ENCODE measurements at regions not wholly inside any gene's neighbourhood (a gene's known extent, or its start where the extent isn't known, plus 50 kb on each side); places are given as distances from the start of the nearest gene placed in this dataset.

DNA sequence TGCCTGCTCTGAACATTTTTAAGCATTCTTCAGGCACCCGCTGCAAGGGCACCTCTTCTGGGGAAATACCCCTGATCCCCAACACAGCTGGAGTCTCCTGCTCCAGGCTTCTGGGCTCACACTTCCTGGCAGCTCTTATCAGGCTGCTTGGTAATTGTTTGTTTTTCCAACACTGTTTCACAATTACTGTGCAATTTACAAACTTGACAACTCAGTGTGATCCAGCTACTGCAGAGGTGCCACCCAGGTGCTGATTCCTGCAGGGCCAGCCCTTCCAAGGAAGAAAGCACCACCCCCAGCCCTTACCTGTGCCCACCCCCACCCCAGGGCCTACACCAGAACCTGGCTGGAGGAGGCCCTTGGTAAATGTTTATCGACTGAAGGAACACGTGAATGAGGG is 66.5 kb downstream of the MAGEF1 start:
- Mint-ChIP-seq H3K27ac (ENCODE audit: unreplicated experiment) (no peak overlapping the region), H3K27me3 (ENCODE audit: unreplicated experiment) (peaks cover 4% of the 10 kb centered on the region), H3K9me3 (ENCODE audit: unreplicated experiment) (peaks cover 2% of the 10 kb centered on the region), H3K36me3 (ENCODE audit: unreplicated experiment) (no peaks in the 10 kb centered on the region), H3K4me3 (ENCODE audit: unreplicated experiment) (no peak overlapping the region), H3K4me1 (ENCODE audit: low read depth, unreplicated experiment) (peaks cover 11% of the 10 kb centered on the region)
- DNase-seq: no peak
- TF ChIP-seq, protein P1, sequence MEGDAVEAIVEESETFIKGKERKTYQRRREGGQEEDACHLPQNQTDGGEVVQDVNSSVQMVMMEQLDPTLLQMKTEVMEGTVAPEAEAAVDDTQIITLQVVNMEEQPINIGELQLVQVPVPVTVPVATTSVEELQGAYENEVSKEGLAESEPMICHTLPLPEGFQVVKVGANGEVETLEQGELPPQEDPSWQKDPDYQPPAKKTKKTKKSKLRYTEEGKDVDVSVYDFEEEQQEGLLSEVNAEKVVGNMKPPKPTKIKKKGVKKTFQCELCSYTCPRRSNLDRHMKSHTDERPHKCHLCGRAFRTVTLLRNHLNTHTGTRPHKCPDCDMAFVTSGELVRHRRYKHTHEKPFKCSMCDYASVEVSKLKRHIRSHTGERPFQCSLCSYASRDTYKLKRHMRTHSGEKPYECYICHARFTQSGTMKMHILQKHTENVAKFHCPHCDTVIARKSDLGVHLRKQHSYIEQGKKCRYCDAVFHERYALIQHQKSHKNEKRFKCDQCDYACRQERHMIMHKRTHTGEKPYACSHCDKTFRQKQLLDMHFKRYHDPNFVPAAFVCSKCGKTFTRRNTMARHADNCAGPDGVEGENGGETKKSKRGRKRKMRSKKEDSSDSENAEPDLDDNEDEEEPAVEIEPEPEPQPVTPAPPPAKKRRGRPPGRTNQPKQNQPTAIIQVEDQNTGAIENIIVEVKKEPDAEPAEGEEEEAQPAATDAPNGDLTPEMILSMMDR (IDR thresholded peaks at IDR 0.05; ENCODE audit: partially characterized antibody, unreplicated experiment): no peak

DNA sequence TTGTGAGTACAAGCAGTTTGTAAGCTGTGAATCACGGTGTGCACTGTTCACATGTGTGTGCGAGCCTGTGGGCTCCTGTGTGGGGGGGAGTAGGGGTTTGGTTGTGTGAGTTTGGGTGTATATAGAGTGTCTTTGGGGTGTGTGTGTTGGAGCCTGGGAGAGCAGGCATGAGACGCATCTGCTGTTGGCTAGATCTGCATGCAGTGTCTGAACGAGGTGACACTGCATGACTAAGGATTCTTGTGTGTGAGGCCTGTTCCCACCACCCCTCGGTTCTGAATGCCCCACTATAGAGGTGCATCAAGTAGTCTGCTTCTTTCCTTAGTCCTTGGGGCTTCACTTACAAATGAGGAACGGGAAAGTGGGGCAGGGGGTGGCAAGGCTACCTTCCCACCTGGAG is 68.4 kb downstream of the MAGEF1 start:
- Mint-ChIP-seq H3K4me3 (ENCODE audit: unreplicated experiment) (no peak overlapping the region), H3K27ac (ENCODE audit: unreplicated experiment) (no peak overlapping the region), H3K27me3 (ENCODE audit: unreplicated experiment) (no peaks in the 10 kb centered on the region), H3K36me3 (ENCODE audit: unreplicated experiment) (no peaks in the 10 kb centered on the region), H3K9me3 (ENCODE audit: unreplicated experiment) (peaks cover 4% of the 10 kb centered on the region), H3K4me1 (ENCODE audit: low read depth, unreplicated experiment) (peaks cover 5% of the 10 kb centered on the region)
- no peak for DNase-seq
- TF ChIP-seq, protein P1 (IDR thresholded peaks at IDR 0.05; ENCODE audit: partially characterized antibody, unreplicated experiment): no peak

DNA sequence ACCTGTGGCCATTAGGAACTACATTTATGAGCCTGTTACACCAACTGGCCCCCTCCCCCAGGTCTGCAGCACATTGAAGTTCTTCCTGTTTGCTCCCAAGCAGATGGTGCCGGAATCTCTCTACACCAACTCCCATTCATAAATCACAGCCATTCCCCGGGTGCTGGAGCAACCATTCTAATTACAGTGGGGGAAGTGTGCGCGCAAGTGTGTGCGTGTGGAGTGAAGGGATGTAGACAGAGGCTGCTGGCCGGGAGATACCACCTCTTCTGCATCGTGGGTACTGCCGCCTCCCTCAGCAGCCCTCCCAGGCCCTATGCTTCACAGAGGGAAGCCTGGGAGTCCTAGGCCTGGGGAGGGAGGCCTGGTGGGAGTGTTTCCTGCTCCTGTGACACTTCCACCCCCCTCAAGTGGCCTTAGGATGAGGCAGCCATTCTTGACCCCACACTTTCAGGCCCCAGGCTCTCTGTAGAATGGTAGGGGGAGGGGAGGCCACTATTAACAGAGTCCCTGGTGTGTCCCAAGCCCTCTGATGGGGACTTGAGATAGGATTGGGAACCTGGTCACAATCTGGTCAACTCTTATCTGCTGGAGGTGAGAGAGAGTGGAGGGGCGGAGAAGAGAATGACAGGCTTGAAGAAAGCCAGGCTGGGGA is 69.1 kb downstream of the MAGEF1 start:
- Mint-ChIP-seq H3K27me3 (ENCODE audit: unreplicated experiment) (no peaks in the 10 kb centered on the region), H3K36me3 (ENCODE audit: unreplicated experiment) (no peaks in the 10 kb centered on the region), H3K9me3 (ENCODE audit: unreplicated experiment) (peaks cover 4% of the 10 kb centered on the region), H3K4me3 (ENCODE audit: unreplicated experiment) (no peak overlapping the region), H3K4me1 (ENCODE audit: low read depth, unreplicated experiment) (peaks cover 3% of the 10 kb centered on the region), H3K27ac (ENCODE audit: unreplicated experiment) (no peak overlapping the region)
- no peak for DNase-seq
- TF ChIP-seq, protein P1 (IDR thresholded peaks at IDR 0.05; ENCODE audit: partially characterized antibody, unreplicated experiment): no peak

DNA sequence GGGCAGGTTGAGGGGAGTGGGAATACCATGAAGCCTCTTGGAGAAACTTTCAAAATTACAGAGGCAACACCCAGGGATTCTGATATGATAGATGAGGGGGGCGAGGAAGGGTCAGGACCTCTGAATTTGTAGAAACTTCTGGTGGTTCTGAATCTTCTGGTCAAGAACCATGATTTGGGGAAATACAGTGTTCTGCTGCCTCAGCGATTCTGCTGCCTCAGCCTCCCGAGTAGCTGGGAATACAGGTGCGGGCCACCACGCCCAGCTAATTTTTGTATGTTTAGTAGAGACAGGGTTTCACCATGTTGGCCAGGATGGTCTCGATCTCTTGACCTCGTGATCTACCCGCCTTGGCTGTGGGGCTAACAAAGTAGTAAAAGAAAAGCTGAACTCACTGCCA is 70.4 kb downstream of the MAGEF1 start:
- Mint-ChIP-seq H3K36me3 (ENCODE audit: unreplicated experiment) (no peaks in the 10 kb centered on the region), H3K27ac (ENCODE audit: unreplicated experiment) (no peak overlapping the region), H3K4me1 (ENCODE audit: low read depth, unreplicated experiment) (peaks cover 3% of the 10 kb centered on the region), H3K9me3 (ENCODE audit: unreplicated experiment) (peaks cover 6% of the 10 kb centered on the region), H3K4me3 (ENCODE audit: unreplicated experiment) (no peak overlapping the region), H3K27me3 (ENCODE audit: unreplicated experiment) (no peaks in the 10 kb centered on the region)
- no peak for DNase-seq
- TF ChIP-seq, protein P1 (IDR thresholded peaks at IDR 0.05; ENCODE audit: partially characterized antibody, unreplicated experiment): no peak

DNA sequence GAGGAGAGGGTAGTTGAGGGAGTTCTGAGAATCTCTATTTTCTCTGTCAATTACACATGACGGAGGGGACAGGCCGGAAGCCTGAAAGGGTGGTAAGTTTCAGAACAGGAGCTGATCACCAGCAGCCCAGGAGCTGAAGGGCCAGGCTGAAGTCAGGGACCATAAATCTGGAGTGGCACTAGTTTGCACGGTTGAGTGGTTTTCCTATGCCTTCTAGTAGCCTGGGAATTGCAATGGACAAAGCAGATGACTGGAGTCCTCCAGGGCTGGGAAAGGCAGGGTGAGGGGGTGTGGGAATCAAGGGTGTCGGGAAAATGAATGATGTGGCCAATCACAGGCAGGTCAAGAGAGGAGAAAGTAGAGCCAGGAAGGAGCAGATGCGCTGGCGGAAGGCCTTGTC is 72.5 kb downstream of the MAGEF1 start:
- H3K36me3 Mint-ChIP-seq (ENCODE audit: unreplicated experiment): no peaks in the 10 kb centered on the region
- DNase-seq: no peak
- TF ChIP-seq, protein P1 (IDR thresholded peaks at IDR 0.05; ENCODE audit: partially characterized antibody, unreplicated experiment): no peak
- peaks cover 10% of the 10 kb centered on the region for H3K9me3 Mint-ChIP-seq (ENCODE audit: unreplicated experiment)
- no peak overlapping the region for H3K4me3 Mint-ChIP-seq (ENCODE audit: unreplicated experiment)
- peaks cover 13% of the 10 kb centered on the region for H3K4me1 Mint-ChIP-seq (ENCODE audit: low read depth, unreplicated experiment)
- peaks cover 2% of the 10 kb centered on the region for H3K27me3 Mint-ChIP-seq (ENCODE audit: unreplicated experiment)
- H3K27ac Mint-ChIP-seq (ENCODE audit: unreplicated experiment): no peak overlapping the region
